Ectodermal cell (in vitro differentiated cells): ENCODE measurements at regions not wholly inside any gene's neighbourhood (a gene's known extent, or its start where the extent isn't known, plus 50 kb on each side); places are given as distances from the start of the nearest gene placed in this dataset.
"Not testable (repeated sequence)": the region's sequence is repeated elsewhere in the genome, so short reads cannot be mapped to it uniquely, and the experiment has no call there.

Experiments
- H3K27ac ChIP-seq: 2 replicates; pipeline ENCODE4 v1.7.0; 2013; ENCODE audit warnings: mild to moderate bottlenecking, low read depth, low read length; ENCODE audit not compliant: insufficient read depth, poor library complexity, severe bottlenecking
- H3K27me3 ChIP-seq: 2 replicates; pipeline ENCODE4 v1.7.0; 2013; ENCODE audit warnings: mild to moderate bottlenecking, low read length; ENCODE audit not compliant: insufficient read depth, control insufficient read depth, poor library complexity, severe bottlenecking
- H3K36me3 ChIP-seq: one replicate; pipeline ENCODE4 v1.7.0; 2013; ENCODE audit warnings: low read length; ENCODE audit not compliant: control insufficient read depth, insufficient read depth
- H3K4me1 ChIP-seq: one replicate; pipeline ENCODE4 v1.7.0; 2013; ENCODE audit warnings: low read length; ENCODE audit not compliant: control insufficient read depth, insufficient read depth
- H3K4me3 ChIP-seq: 2 replicates; pipeline ENCODE4 v1.7.0; 2013; ENCODE audit warnings: low read depth, low read length, control low read depth; ENCODE audit not compliant: insufficient read depth
- H3K9me3 ChIP-seq: 2 replicates; pipeline ENCODE4 v1.7.0; 2013; ENCODE audit warnings: mild to moderate bottlenecking, low read length, moderate library complexity; ENCODE audit not compliant: control insufficient read depth
- WGBS, 2 experiments: methylation state at CpG; one replicate each; pipeline ENCODE4 v1.1.7; 2013; ENCODE audit warnings: missing lambda C conversion rate in 2 of 2; 5-methylcytosine and 5-hydroxymethylcytosine counted together

GRCh38 chr14:23894362-23895052 is 59.1 kb upstream of the DHRS4 start:
- Histone ChIP-seq H3K27ac (no peak overlapping the region), H3K4me1 (no peaks in the 10 kb centered on the region), H3K4me3 (no peak overlapping the region), H3K27me3 (no peaks in the 10 kb centered on the region), H3K9me3 (no peaks in the 10 kb centered on the region), H3K36me3 (no peaks in the 10 kb centered on the region)
- WGBS, 2 experiments: 78 to 80% methylated on average over 4 of the region's 4 CpGs

GRCh38 chr14:23895053-23895419 is 58.5 kb upstream of the DHRS4 start:
- no peaks in the 10 kb centered on the region for H3K27me3 ChIP-seq
- no peaks in the 10 kb centered on the region for H3K4me1 ChIP-seq
- no peaks in the 10 kb centered on the region for H3K36me3 ChIP-seq
- H3K4me3 ChIP-seq: no peak overlapping the region
- no peaks in the 10 kb centered on the region for H3K9me3 ChIP-seq
- no peak overlapping the region for H3K27ac ChIP-seq
- WGBS, 2 experiments: 88 to 93% methylated on average over 1 of the region's 1 CpG

- no peak overlapping the region for H3K27ac ChIP-seq
- no peaks in the 10 kb centered on the region for H3K4me1 ChIP-seq
- H3K9me3 ChIP-seq: no peaks in the 10 kb centered on the region
- H3K4me3 ChIP-seq: no peak overlapping the region
- H3K36me3 ChIP-seq: no peaks in the 10 kb centered on the region
- no peaks in the 10 kb centered on the region for H3K27me3 ChIP-seq
- WGBS, 2 experiments: 61 to 70% methylated on average over 3 of the region's 3 CpGs
Measured at GRCh38 chr14:23895480-23895879, 58.1 kb upstream of the DHRS4 start.

GRCh38 chr14:23896609-23897153 is 56.9 kb upstream of the DHRS4 start:
- no peak overlapping the region for H3K4me3 ChIP-seq
- H3K4me1 ChIP-seq: no peaks in the 10 kb centered on the region
- H3K36me3 ChIP-seq: no peaks in the 10 kb centered on the region
- H3K27me3 ChIP-seq: no peaks in the 10 kb centered on the region
- no peak overlapping the region for H3K27ac ChIP-seq
- no peaks in the 10 kb centered on the region for H3K9me3 ChIP-seq
- 67 to 71% methylated on average over 5 of the region's 5 CpGs for WGBS, 2 experiments

- not testable (repeated sequence) for H3K27me3 ChIP-seq, H3K4me1 ChIP-seq, H3K36me3 ChIP-seq, H3K4me3 ChIP-seq, H3K27ac ChIP-seq, H3K9me3 ChIP-seq
- 89 to 95% methylated on average over 2 of the region's 2 CpGs for WGBS, 2 experiments
Measured at GRCh38 chr14:23897291-23897690, 56.3 kb upstream of the DHRS4 start.

- not testable (repeated sequence) for H3K27me3 ChIP-seq, H3K4me3 ChIP-seq, H3K4me1 ChIP-seq, H3K36me3 ChIP-seq, H3K9me3 ChIP-seq, H3K27ac ChIP-seq
- 91 to 92% methylated on average over 20 of the region's 20 CpGs for WGBS, 2 experiments
Measured at GRCh38 chr14:23898359-23898758, 55.2 kb upstream of the DHRS4 start.

- WGBS, 2 experiments: 80 to 90% methylated on average over 7 to 8 of the region's 8 CpGs
- Histone ChIP-seq H3K4me3 (no peak overlapping the region), H3K4me1 (no peaks in the 10 kb centered on the region), H3K27ac (no peak overlapping the region), H3K9me3 (no peaks in the 10 kb centered on the region), H3K36me3 (no peaks in the 10 kb centered on the region), H3K27me3 (no peaks in the 10 kb centered on the region)
Measured at GRCh38 chr14:23899788-23900187, 53.8 kb upstream of the DHRS4 start.

GRCh38 chr14:23903442-23903841 is 50.1 kb upstream of the DHRS4 start:
- H3K27ac ChIP-seq: no peak overlapping the region
- WGBS, 2 experiments: 80 to 85% methylated on average over 3 to 4 of the region's 4 CpGs
- H3K4me1 ChIP-seq: no peaks in the 10 kb centered on the region
- no peak overlapping the region for H3K4me3 ChIP-seq
- no peaks in the 10 kb centered on the region for H3K27me3 ChIP-seq
- no peaks in the 10 kb centered on the region for H3K36me3 ChIP-seq
- no peaks in the 10 kb centered on the region for H3K9me3 ChIP-seq
